Lung (tissue), 11 donors: ENCODE measurements at regions not wholly inside any gene's neighbourhood (a gene's known extent, or its start where the extent isn't known, plus 50 kb on each side); places are given as distances from the start of the nearest gene placed in this dataset.

Experiments
- ATAC-seq: fragments of 200-7000 bp; cut with Tn5 transposase; one replicate; pipeline ENCODE4 v1.9.1; 2020; ENCODE audit warnings: moderate number of reproducible peaks; ENCODE audit not compliant: insufficient read depth, low FRiP score
- DNase-seq, 3 donors: peaks; one replicate each; pipeline ENCODE4 v3.0.0-alpha.2; 2013 to 2017
- H3K27ac ChIP-seq, 2 donors: one replicate each; pipeline ENCODE4 v1.5.1; 2013; ENCODE audit warnings: mild to moderate bottlenecking in 2 of 2, moderate library complexity in 2 of 2, control low read depth in 1 of 2, inconsistent platforms in 1 of 2, low read depth in 1 of 2, low read length in 1 of 2
- H3K27me3 ChIP-seq, 3 donors: one replicate each; pipeline ENCODE4 v1.5.1; 2013; ENCODE audit warnings: low read length in 2 of 3; ENCODE audit not compliant: control insufficient read depth in 3 of 3, insufficient read depth in 3 of 3
- H3K36me3 ChIP-seq, 4 donors: one replicate each; pipeline ENCODE4 v1.5.1; 2013; ENCODE audit warnings: low read length in 4 of 4, mild to moderate bottlenecking in 1 of 4, moderate library complexity in 1 of 4; ENCODE audit not compliant: control insufficient read depth in 4 of 4, insufficient read depth in 4 of 4
- H3K4me1 ChIP-seq, 5 donors: one replicate each; pipeline ENCODE4 v1.5.1; 2013; ENCODE audit warnings: low read length in 5 of 5, mild to moderate bottlenecking in 2 of 5, moderate library complexity in 1 of 5; ENCODE audit not compliant: control insufficient read depth in 5 of 5, insufficient read depth in 5 of 5
- H3K4me3 ChIP-seq: one replicate; pipeline ENCODE4 v1.5.1; 2013; ENCODE audit warnings: mild to moderate bottlenecking, control low read depth, moderate library complexity
- H3K9ac ChIP-seq, 2 donors: one replicate each; pipeline ENCODE4 v1.5.1; 2013; ENCODE audit warnings: low read length in 2 of 2, control low read depth in 1 of 2; ENCODE audit not compliant: insufficient read depth in 1 of 2
- H3K9me3 ChIP-seq, 4 donors: one replicate each; pipeline ENCODE4 v1.5.1; 2013; ENCODE audit warnings: low read length in 3 of 4, mild to moderate bottlenecking in 1 of 4, moderate library complexity in 1 of 4; ENCODE audit not compliant: control insufficient read depth in 4 of 4, insufficient read depth in 3 of 4
- CTCF ChIP-seq: IDR thresholded peaks from 2 replicates; pipeline ENCODE4 v1.5.1; 2012; ENCODE audit warnings: mild to moderate bottlenecking; ENCODE audit errors: control extremely low read depth, extremely low read depth
- WGBS, 2 donors: extraction: QIAGEN DNeasy Blood & Tissue Kit; methylation state at CpG; one replicate each; pipeline ENCODE4 v1.1.7; 2013; 5-methylcytosine and 5-hydroxymethylcytosine counted together
- donor health status: control.
- donor health status: control.
- donor health status: Bipolar disorder and iron deficiency.
- donor health status: healthy.
- donor health status: DM: yes; HTN: yes; CAD: no.

GRCh38 chr14:76690502-76691105 is 70.7 kb upstream of the VASH1 start:
- H3K9me3 ChIP-seq = peaks cover 0 to 9% (median 6%) of the 10 kb centered on the region in 4 donors
- H3K27ac ChIP-seq = no peak overlapping the region
- no peak overlapping the region for H3K4me3 ChIP-seq
- H3K27me3 ChIP-seq = no peaks in the 10 kb centered on the region
- TF ChIP-seq CTCF = no peak
- no peaks in the 10 kb centered on the region for H3K4me1 ChIP-seq
- WGBS, 2 donors = 90 to 93% methylated on average over 11 of the region's 11 CpGs
- H3K36me3 ChIP-seq = no peaks in the 10 kb centered on the region
- DNase-seq = no peak
- no peak for ATAC-seq
- no peak overlapping the region for H3K9ac ChIP-seq

GRCh38 chr14:76694106-76694505 is 67.2 kb upstream of the VASH1 start:
- 71 to 84% methylated on average over 10 of the region's 10 CpGs for WGBS, 2 donors
- Histone ChIP-seq H3K9me3 (peaks cover 0 to 2% (median 0%) of the 10 kb centered on the region in 4 donors), H3K27ac (no peak overlapping the region), H3K9ac (no peak overlapping the region), H3K4me3 (no peak overlapping the region), H3K4me1 (no peaks in the 10 kb centered on the region), H3K36me3 (no peaks in the 10 kb centered on the region), H3K27me3 (no peaks in the 10 kb centered on the region)
- ATAC-seq (no peak), DNase-seq (no peak)
- no peak for TF ChIP-seq CTCF

GRCh38 chr14:76695263-76695920 is 65.9 kb upstream of the VASH1 start:
- Histone ChIP-seq H3K9ac (no peak overlapping the region), H3K9me3 (peaks cover 0 to under 1% (median 0%) of the 10 kb centered on the region in 4 donors), H3K36me3 (no peaks in the 10 kb centered on the region), H3K27me3 (no peaks in the 10 kb centered on the region), H3K4me3 (no peak overlapping the region), H3K4me1 (no peaks in the 10 kb centered on the region), H3K27ac (no peak overlapping the region)
- WGBS, 2 donors = 94 to 95% methylated on average over 10 of the region's 10 CpGs
- TF ChIP-seq CTCF = no peak
- no peak for ATAC-seq
- no peak for DNase-seq
